NCI-H1417 (cell line): ENCODE measurements at regions not wholly inside any gene's neighbourhood (a gene's known extent, or its start where the extent isn't known, plus 50 kb on each side); places are given as distances from the start of the nearest gene placed in this dataset.

Source experiments
- DNase-seq, 3 experiments: peaks; one replicate each; lab custom pipeline; 2025; lab: John Stamatoyannopoulos, UW

GRCh38 chr2:221693365-221693764, 121.3 kb upstream of the EPHA4 start:
- DNase-seq = no peak

- DNase-seq = no peak
Observed at GRCh38 chr2:221691571-221691970, 119.5 kb upstream of the EPHA4 start.

- DNase-seq = no peak
Observed at GRCh38 chr2:221689140-221689539, 117.0 kb upstream of the EPHA4 start.

- DNase-seq = no peak
Observed at GRCh38 chr2:221680548-221680947, 108.4 kb upstream of the EPHA4 start.

- DNase-seq = no peak
Observed at GRCh38 chr2:221677688-221678087, 105.6 kb upstream of the EPHA4 start.

- no peak for DNase-seq
Observed at GRCh38 chr2:221676566-221677172, 104.6 kb upstream of the EPHA4 start.

GRCh38 chr2:221675201-221675908, 103.3 kb upstream of the EPHA4 start:
- DNase-seq = peak in 1 of 3 experiments; percentile 45

- DNase-seq = no peak
Observed at GRCh38 chr2:221674446-221674845, 102.3 kb upstream of the EPHA4 start.

- no peak for DNase-seq
Observed at GRCh38 chr2:221673248-221673647, 101.1 kb upstream of the EPHA4 start.

GRCh38 chr2:221671515-221671914, 99.4 kb upstream of the EPHA4 start:
- DNase-seq = no peak

- no peak for DNase-seq
Observed at GRCh38 chr2:221662689-221663391, 90.7 kb upstream of the EPHA4 start.

- no peak for DNase-seq
Observed at GRCh38 chr2:221657806-221658205, 85.7 kb upstream of the EPHA4 start.

GRCh38 chr2:221655300-221655699, 83.2 kb upstream of the EPHA4 start:
- DNase-seq = no peak

GRCh38 chr2:221653182-221653581, 81.1 kb upstream of the EPHA4 start:
- no peak for DNase-seq

GRCh38 chr2:221649051-221649775, 77.1 kb upstream of the EPHA4 start:
- peak in 1 of 3 experiments; percentile 33 for DNase-seq

GRCh38 chr2:221642447-221642846, 70.3 kb upstream of the EPHA4 start:
- DNase-seq = no peak

GRCh38 chr2:221641181-221641871, 69.2 kb upstream of the EPHA4 start:
- no peak for DNase-seq

GRCh38 chr2:221640686-221641085, 68.6 kb upstream of the EPHA4 start:
- DNase-seq = no peak

- DNase-seq = no peak
Observed at GRCh38 chr2:221637851-221638250, 65.7 kb upstream of the EPHA4 start.

- peak in 2 of 3 experiments; percentile 14 to 60 for DNase-seq
Observed at GRCh38 chr2:221635949-221636348, 63.8 kb upstream of the EPHA4 start.

GRCh38 chr2:221629468-221629867, 57.4 kb upstream of the EPHA4 start:
- no peak for DNase-seq

- DNase-seq = no peak
Observed at GRCh38 chr2:221624475-221624874, 52.4 kb upstream of the EPHA4 start.
